SU-DHL-6 (cell line): ENCODE measurements at regions not wholly inside any gene's neighbourhood (a gene's known extent, or its start where the extent isn't known, plus 50 kb on each side); places are given as distances from the start of the nearest gene placed in this dataset.

Experiments
- H2AFZ ChIP-seq: fragments of 200-600 bp; sonication (generic); 2 replicates; pipeline ENCODE4 v1.6.1; 2014; ENCODE audit warnings: low read depth, mild to moderate bottlenecking, moderate library complexity, mixed read lengths, antibody characterized with exemption, low read length; ENCODE audit not compliant: severe bottlenecking
- H3F3A ChIP-seq: fragments of 200-600 bp; shearing (Covaris generic); 2 replicates; pipeline ENCODE4 v1.6.0; 2016; ENCODE audit warnings: antibody characterized with exemption, mild to moderate bottlenecking; ENCODE audit not compliant: insufficient read depth
- H3K27ac ChIP-seq: fragments of 200-600 bp; sonication (generic); 2 replicates; pipeline ENCODE4 v1.5.1; 2016; ENCODE audit warnings: low read depth, mild to moderate bottlenecking, low read length, moderate library complexity, mixed read lengths
- H3K27me3 ChIP-seq: fragments of 200-600 bp; sonication (generic), shearing (Covaris generic); 2 replicates; pipeline ENCODE4 v1.6.0; 2014; ENCODE audit warnings: mild to moderate bottlenecking, low read length
- H3K36me3 ChIP-seq: fragments of 200-600 bp; sonication (generic); 2 replicates; pipeline ENCODE4 v1.6.1; 2014; ENCODE audit warnings: mild to moderate bottlenecking, low read length, mixed read lengths
- H3K4me2 ChIP-seq: fragments of 300-600, 200-600 bp; shearing (Covaris generic), sonication (generic); 2 replicates; pipeline ENCODE4 v1.6.0; 2014; ENCODE audit warnings: low read length, low read depth, mild to moderate bottlenecking; ENCODE audit not compliant: poor library complexity, severe bottlenecking
- H3K4me3 ChIP-seq: fragments of 200-600 bp; sonication (generic); 2 replicates; pipeline ENCODE4 v1.5.1; 2014; ENCODE audit warnings: antibody characterized with exemption, low read length, mild to moderate bottlenecking, mixed read lengths; ENCODE audit not compliant: insufficient read depth, poor library complexity, severe bottlenecking
- H3K79me2 ChIP-seq: fragments of 200-600 bp; sonication (generic); 2 replicates; pipeline ENCODE4 v1.6.1; 2014; ENCODE audit warnings: mild to moderate bottlenecking, low read length, moderate library complexity; ENCODE audit not compliant: insufficient read depth
- H3K9ac ChIP-seq: fragments of 200-600 bp; sonication (generic); 2 replicates; pipeline ENCODE4 v1.7.0; 2014; ENCODE audit warnings: mild to moderate bottlenecking, low read length
- H3K9me2 ChIP-seq: fragments of 200-600 bp; sonication (generic); replicated peaks from 2 replicates; pipeline ENCODE4 v1.6.1; 2014; ENCODE audit warnings: low read length; ENCODE audit not compliant: insufficient read depth
- H3K9me3 ChIP-seq: fragments of 200-600 bp; sonication (generic); 2 replicates; pipeline ENCODE4 v1.6.1; 2014; ENCODE audit warnings: low read length, mixed read lengths; ENCODE audit not compliant: insufficient read depth
- H4K20me1 ChIP-seq: fragments of 200-600 bp; sonication (generic); 2 replicates; pipeline ENCODE4 v1.6.1; 2014; ENCODE audit warnings: low read depth, mild to moderate bottlenecking, antibody characterized with exemption, low read length, moderate library complexity, mixed read lengths
- CTCF ChIP-seq: fragments of 200-600 bp; sonication (generic); IDR thresholded peaks from one replicate; pipeline ENCODE4 v1.5.1; 2017; ENCODE audit warnings: antibody characterized with exemption, mild to moderate bottlenecking, low read length, moderate library complexity; ENCODE audit not compliant: insufficient read depth, poor library complexity, severe bottlenecking
- EZH2phosphoT487 ChIP-seq: fragments of 200-600 bp; sonication (generic), shearing (Covaris generic); conservative IDR thresholded peaks from 2 replicates; pipeline ENCODE4 v1.6.1; 2018; ENCODE audit warnings: mild to moderate bottlenecking, antibody characterized with exemption, low read length, moderate library complexity, mixed read lengths

GRCh38 chr11:79522626-79523025 lies 81.8 kb upstream of the TENM4 start:
- H3K9ac ChIP-seq: no peak overlapping the region
- no peak overlapping the region for H3K4me2 ChIP-seq
- no peak overlapping the region for H2AFZ ChIP-seq
- no peaks in the 10 kb centered on the region for H3K79me2 ChIP-seq
- no peak overlapping the region for H3K27ac ChIP-seq
- TF ChIP-seq CTCF (no peak), EZH2phosphoT487 (no peak)
- H4K20me1 ChIP-seq: no peaks in the 10 kb centered on the region
- H3K4me3 ChIP-seq: no peak overlapping the region
- no peaks in the 10 kb centered on the region for H3K9me3 ChIP-seq
- no peaks in the 10 kb centered on the region for H3K9me2 ChIP-seq
- no peaks in the 10 kb centered on the region for H3K36me3 ChIP-seq
- no peaks in the 10 kb centered on the region for H3F3A ChIP-seq
- H3K27me3 ChIP-seq: no peaks in the 10 kb centered on the region

- Histone ChIP-seq H2AFZ (no peak overlapping the region), H4K20me1 (no peaks in the 10 kb centered on the region), H3K36me3 (no peaks in the 10 kb centered on the region), H3K4me3 (no peak overlapping the region), H3K27ac (no peak overlapping the region), H3K9me3 (no peaks in the 10 kb centered on the region), H3K4me2 (no peak overlapping the region), H3K27me3 (no peaks in the 10 kb centered on the region), H3K9me2 (no peaks in the 10 kb centered on the region), H3K79me2 (no peaks in the 10 kb centered on the region), H3K9ac (no peak overlapping the region), H3F3A (no peaks in the 10 kb centered on the region)
- no peak for TF ChIP-seq CTCF
These were observed 79.3 kb upstream of the TENM4 start for GRCh38 chr11:79520086-79520485.

- no peak overlapping the region for H2AFZ ChIP-seq
- no peak for TF ChIP-seq EZH2phosphoT487
- no peak for TF ChIP-seq CTCF
- no peak overlapping the region for H3K27ac ChIP-seq
- no peak overlapping the region for H3K9ac ChIP-seq
- H3K9me2 ChIP-seq: no peaks in the 10 kb centered on the region
- no peaks in the 10 kb centered on the region for H4K20me1 ChIP-seq
- no peak overlapping the region for H3K4me2 ChIP-seq
- no peaks in the 10 kb centered on the region for H3K27me3 ChIP-seq
- H3K4me3 ChIP-seq: no peak overlapping the region
- no peaks in the 10 kb centered on the region for H3K9me3 ChIP-seq
- H3K36me3 ChIP-seq: no peaks in the 10 kb centered on the region
- no peaks in the 10 kb centered on the region for H3K79me2 ChIP-seq
- no peaks in the 10 kb centered on the region for H3F3A ChIP-seq
These were observed 75.0 kb upstream of the TENM4 start for GRCh38 chr11:79515781-79516180.

GRCh38 chr11:79514695-79515094 lies 73.9 kb upstream of the TENM4 start:
- no peak overlapping the region for H3K4me3 ChIP-seq

More at GRCh38 chr11:79514695-79515094, 73.9 kb upstream of the TENM4 start:
- Histone ChIP-seq H3K9me2 (no peaks in the 10 kb centered on the region), H2AFZ (no peak overlapping the region), H3F3A (no peaks in the 10 kb centered on the region), H3K27me3 (no peaks in the 10 kb centered on the region), H3K27ac (no peak overlapping the region), H3K4me2 (no peak overlapping the region), H3K36me3 (no peaks in the 10 kb centered on the region), H3K9ac (no peak overlapping the region), H3K79me2 (no peaks in the 10 kb centered on the region), H4K20me1 (no peaks in the 10 kb centered on the region), H3K9me3 (no peaks in the 10 kb centered on the region)
- TF ChIP-seq EZH2phosphoT487 (no peak), CTCF (no peak)
